NCI-H1694 (cell line): ENCODE measurements at regions not wholly inside any gene's neighbourhood (a gene's known extent, or its start where the extent isn't known, plus 50 kb on each side); places are given as distances from the start of the nearest gene placed in this dataset.

ENCODE experiments used
- DNase-seq: peaks from one replicate; lab custom pipeline; 2025; lab: John Stamatoyannopoulos, UW

DNA sequence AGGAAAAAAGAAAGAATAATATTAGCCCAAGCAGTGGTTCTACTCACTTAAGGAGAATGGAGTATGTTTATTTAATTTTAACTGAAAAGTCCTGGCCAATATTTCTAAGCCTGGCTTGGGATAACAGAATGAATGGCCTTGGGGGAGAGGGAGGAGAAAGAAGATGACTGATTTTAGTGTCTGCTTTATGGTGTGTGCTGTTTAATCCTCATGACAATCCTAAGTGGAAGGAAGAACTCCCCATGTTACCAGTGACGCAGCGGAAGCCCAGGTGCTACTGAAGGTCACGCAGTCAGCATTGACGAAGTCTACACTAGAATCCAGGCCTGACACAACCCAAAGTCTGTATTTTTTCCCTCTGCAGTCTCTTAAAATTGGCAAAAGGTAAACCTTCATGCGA, 50.5 kb downstream of the PALM2AKAP2 start:
- no peak for DNase-seq

GRCh38 chr9:109831998-109832658, 52.1 kb downstream of the PALM2AKAP2 start:
- no peak for DNase-seq

DNA sequence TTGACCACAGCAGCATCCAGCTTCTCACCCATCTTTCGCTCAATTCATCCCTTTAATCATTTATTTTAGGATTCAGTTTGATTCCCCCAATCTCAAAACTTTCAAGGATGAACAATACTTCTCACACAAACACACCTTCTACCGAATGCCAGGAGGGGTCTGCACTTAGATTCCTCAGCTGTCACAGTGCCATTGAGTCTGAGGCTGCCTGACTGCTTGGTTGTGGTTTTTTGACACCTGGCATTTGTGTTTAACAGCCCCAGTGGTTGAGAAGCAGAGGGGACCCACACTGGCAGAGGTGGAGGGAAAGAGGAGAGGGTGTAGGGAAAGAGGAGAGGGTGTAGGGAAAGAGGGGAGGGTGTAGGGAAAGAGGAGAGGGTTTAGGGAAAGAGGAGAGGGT, 54.9 kb downstream of the PALM2AKAP2 start:
- no peak for DNase-seq

DNA sequence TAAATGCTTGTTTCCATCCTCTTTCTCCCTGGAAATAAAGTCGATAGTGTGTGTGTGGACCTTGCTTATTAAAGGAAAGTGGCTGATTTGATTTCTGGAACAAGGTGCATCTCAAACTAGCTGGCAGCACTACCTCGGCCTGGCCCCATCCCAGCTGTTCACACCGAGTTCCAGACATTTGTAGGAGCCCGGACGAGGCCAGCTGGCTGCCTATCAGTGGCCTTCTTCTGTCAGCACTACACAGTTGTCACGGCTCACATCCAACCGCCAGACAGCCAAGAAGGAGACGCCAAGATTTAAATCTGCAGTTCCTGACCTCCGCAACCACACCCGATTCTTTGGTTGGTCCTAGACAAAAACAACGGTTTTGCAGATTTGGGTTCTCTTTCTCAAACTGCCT, 63.6 kb downstream of the PALM2AKAP2 start:
- peak; percentile 45 for DNase-seq

- DNase-seq, result no peak
Observed at GRCh38 chr9:109845226-109845625, 65.2 kb downstream of the PALM2AKAP2 start.

- DNase-seq, result no peak
Observed at GRCh38 chr9:109846776-109847175, 66.8 kb downstream of the PALM2AKAP2 start.

DNA sequence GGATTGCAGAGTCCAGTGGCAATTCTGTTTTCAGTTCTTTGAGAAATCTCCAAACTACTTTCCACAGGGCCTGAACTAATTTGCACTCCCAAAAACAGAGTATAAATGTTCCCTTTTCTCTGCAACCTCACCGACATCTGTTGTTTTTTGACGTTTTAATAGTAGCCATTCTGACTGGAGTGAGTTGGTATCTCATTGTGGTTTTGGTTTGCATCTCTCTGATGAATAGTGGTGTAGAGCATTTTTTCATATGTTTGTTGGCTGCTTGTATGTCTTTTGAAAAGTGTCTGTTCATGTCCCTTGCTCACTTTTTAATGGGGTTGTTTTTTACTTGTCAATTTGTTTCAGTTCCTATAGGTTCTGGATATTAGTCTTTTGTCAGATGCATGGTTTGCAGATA, 72.6 kb downstream of the PALM2AKAP2 start:
- no peak for DNase-seq

DNA sequence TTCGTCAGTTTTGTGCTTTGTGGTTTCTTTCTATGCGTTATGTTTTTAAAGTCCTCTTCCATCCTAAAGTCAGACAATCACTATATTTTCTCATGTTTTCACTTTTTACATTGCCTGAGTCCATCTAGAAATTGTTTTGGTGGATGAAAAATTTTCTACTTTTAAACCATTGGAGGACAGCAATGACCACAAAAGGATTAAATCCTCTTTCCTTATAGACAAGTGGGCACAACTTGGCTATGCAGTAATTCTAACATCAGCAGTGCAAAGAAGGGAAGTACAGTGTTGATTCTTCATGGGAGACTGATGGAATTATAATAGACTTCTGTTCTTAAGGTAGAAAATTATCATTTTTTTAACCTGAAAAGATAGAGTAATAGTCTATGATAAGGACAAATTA, 75.5 kb downstream of the PALM2AKAP2 start:
- no peak for DNase-seq

- no peak for DNase-seq
Observed at GRCh38 chr9:109856785-109857184, 76.8 kb downstream of the PALM2AKAP2 start.

DNA sequence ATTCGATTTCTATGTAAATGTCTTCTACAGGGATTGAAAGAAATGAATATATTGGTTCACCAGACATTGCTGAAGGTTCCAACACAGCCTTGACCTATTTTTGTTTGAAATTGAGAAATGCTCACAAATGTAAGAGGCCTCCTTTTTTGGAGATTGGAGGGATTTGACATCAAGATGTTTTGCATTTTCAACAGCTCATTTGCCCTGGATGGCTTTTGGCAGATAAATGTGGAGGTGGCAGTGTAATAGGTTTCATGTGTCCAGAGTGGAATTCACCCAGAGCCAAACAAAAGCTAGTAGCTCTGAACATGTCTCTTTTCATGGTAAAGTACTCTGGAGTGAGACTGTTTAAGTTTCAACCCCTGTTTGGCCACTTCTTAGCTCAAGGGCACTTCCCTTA, 77.3 kb downstream of the PALM2AKAP2 start:
- DNase-seq, result no peak

DNA sequence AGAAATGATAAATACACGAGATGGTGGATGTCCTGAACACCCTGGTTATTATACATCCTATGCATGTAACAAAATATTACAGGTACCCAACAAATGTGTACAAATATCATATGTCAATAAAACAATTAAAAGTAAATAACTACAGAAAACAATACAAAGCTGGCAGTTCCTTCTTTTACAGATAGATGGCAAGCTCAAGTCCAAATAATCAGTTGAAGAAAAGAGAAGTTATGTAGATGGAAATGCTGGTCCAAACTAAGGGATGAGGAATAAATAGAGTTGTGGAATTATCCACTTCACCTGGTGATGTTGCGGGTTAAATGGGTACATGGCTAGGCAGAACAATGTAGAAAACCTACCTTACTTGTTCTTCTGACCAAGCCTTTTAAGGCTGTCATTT, 79.4 kb downstream of the PALM2AKAP2 start:
- DNase-seq, result no peak

- no peak for DNase-seq
Observed at GRCh38 chr9:109860521-109860920, 80.5 kb downstream of the PALM2AKAP2 start.

- DNase-seq, result no peak
Observed at GRCh38 chr9:109861499-109861898, 81.5 kb downstream of the PALM2AKAP2 start.

DNA sequence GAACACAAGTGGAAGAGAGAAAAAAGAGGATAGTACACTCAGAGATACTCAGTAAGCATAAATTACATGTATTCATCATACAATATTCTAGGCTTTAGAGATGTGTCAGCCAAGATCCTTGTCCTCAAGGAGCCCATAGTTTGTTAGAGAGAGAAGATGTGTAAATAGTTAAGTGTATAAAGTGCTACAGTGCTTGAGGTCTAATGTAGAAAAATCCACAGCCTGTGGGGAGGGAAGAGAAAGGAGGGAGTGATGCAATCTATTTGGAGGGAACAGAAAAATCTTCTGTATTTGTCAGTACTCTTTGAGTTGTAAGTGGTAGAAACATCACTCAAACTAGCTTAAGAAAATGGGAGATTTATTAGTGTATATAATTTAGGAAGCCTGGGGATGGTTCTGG, 81.9 kb downstream of the PALM2AKAP2 start:
- no peak for DNase-seq

DNA sequence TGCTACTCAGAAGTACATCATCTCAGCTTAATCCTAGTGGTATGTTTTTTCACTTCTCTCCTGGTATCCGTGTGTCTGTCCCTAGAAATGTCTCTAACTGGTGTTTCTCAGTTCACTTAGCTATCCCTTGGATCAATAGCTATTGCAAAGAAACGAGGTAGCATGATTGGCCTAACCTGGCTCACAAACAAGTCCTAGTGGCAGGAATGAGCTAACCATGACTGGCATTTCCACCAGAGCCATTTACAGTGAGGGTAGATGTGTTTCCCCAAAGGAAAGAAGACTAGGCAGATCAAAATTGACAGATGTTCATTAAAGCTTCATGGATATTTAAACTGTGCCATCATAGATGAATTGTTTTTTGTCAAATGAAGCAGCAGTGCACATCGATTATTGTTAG, 82.5 kb downstream of the PALM2AKAP2 start:
- DNase-seq, result no peak

- DNase-seq, result no peak
Observed at GRCh38 chr9:109863961-109864360, 84.0 kb downstream of the PALM2AKAP2 start.

- no peak for DNase-seq
Observed at GRCh38 chr9:109865521-109865920, 85.5 kb downstream of the PALM2AKAP2 start.

- no peak for DNase-seq
Observed at GRCh38 chr9:109868207-109868606, 88.2 kb downstream of the PALM2AKAP2 start.

GRCh38 chr9:109868722-109869121, 88.7 kb downstream of the PALM2AKAP2 start:
- no peak for DNase-seq

DNA sequence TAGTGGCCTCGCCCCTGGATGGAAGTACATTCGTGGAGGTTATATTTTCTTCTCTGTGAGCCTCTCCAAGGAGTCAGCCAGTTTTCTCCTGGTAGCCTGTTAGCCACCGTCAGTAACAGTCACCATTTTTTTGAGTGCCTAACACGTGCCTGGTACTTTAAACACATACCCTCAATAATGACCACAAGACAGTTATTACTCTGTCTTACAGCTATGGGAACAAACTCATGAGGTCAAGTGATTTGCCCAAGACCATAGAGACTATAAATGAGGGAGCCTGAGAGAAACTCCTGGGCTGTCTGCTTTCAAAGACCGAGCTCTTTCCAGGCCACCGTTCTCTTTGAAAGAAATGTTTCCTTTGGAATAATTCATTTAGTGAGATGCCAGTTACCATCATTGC, 90.4 kb downstream of the PALM2AKAP2 start:
- DNase-seq, result no peak

DNA sequence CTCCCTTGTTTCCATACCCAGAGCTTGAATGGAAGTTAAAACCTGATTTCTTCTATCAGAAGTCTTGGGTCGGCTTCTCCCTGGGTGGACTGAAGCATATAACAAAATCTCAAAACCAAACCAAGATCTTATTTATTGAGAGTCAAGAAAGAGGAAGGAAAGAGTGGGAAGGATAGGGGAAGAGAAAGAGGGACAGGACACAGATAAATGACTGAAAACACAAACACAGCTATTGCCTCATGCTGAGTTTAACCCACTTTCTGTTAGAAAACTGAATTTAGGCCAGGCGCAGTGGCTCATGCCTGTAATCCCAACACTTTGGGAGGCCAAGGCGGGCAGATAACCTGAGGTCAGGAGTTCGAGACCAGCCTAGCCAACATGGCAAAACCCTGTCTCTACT, 92.9 kb downstream of the PALM2AKAP2 start:
- DNase-seq, result no peak

DNA sequence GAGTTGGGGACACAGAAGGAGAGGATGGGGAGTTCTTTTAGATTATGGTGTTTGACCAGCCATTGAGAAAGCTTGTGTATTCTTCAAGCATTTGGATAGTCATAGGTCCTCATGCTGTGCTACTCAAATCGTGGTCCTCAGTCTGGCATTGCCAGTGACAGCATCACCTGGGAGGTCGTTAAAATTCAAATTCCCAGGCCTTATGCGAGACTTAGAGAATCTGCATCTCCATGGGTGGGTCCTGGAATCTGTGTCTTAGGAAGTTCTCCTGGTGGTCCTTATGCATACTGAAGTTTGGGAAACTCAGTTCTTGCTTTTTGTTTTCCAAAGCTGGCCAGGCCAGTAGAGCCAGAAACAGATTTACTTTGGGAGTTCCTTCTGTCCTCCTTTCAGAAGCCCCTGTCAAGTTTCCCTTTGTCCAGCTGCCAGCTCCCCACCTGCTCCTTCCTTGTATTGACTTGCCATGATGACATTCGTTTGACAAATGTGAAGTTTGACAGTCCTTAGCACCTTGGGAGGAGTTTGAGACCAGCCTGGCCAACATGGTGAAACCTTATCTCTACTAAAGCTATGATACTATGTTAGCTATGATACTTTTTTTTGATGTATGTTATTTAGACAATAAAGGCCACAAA, 95.6 kb downstream of the PALM2AKAP2 start:
- DNase-seq, result no peak

DNA sequence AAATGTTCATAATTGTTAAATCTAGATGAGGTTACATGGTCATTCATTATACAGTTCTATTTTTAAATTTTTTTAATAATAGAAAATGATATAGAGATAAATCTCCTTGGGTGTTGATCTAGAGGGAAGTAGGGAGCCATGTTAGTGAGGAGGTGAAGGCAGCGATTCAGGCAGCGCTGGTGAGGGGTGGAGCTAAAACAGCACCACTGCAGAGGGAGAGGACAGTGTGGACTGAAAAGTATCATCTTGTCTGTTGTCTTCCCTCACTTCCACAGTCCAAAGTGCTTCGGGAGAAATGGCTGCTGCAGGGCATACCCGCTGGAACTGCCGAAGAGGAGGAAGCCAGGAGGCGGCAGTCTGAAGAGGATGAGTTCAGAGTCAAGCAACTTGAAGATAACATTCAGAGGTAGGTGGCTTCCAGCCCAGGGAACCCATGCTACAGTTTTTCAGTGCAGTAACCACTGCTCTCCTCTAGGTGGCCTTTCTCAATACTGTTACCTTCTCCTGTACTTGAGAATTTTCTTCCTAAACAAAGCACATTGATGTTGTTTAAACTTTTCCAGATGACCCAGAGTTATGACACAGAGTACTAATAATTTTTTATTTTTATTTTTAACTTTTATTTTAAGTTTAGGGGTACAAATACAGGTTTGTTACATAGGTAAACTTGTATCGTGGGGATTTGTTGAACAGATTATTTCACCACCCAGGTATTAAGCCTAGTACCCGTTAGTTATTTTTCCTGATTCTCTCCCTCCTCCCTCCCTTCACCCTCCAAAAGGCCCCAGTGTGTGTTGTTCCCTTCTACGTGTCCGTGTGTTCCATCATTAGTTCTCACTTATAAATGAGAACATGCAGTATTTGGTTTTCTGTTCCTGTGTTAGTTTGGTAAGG, 100.5 kb downstream of the PALM2AKAP2 start:
- peak; percentile 2 for DNase-seq
